Forelimb muscle (tissue), 1 donor: ENCODE measurements at regions not wholly inside any gene's neighbourhood (a gene's known extent, or its start where the extent isn't known, plus 50 kb on each side); places are given as distances from the start of the nearest gene placed in this dataset.

ENCODE experiments used
- DNase-seq: peaks from one replicate; pipeline ENCODE4 v3.0.0-alpha.2; 2013; ENCODE audit warnings: low read depth

DNA sequence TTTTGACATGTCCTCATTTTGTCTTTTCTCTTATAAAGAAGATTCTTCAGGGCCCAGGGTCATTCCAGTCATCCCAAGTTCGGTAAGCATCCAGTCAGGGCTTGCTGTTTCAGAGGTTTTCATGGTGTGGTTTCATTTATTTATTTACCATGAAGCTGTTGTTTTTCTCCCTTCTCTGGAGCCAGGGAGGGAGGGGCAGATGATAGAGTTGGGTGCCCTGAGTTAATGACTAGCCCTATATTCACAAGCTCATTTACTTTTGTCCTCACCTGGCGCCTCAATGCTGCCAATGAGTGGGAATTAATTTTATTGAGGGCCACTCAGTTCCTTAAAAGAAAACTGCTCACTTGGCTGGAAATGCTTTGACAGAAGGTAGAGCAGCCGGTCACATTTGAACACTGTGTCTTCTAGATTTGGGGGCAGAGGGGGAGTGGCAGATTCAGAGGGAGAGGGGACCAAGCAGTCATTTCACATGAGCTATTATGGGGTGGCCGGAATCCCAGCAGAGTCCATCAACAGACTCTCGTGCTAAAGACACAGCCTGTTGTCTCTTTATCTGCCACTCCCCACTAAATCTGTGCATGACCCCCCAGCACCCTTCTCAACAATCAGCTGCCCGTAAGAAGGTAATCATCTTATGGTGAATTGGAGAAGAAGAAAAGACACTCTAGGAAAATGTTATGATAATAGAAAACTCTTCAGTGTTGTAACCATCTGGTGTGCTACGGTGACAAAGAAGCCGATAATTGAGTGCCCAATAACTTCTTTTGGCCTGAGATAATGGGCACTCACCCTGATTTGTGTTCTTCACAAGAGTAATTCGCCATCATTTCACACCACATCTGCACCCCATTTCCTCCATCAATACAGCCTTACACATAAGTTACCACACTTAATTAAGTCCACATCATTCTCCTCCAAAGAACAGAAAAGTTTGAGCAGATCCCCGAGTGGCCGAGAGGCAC lies 573.5 kb upstream of the JAG1 start:
- no peak for DNase-seq

GRCh38 chr20:11248011-11248409 lies 574.2 kb upstream of the JAG1 start:
- no peak for DNase-seq

- DNase-seq = no peak
Observed at GRCh38 chr20:11248687-11249638, 575.2 kb upstream of the JAG1 start.

- DNase-seq = no peak
Observed at GRCh38 chr20:11249683-11250082, 575.9 kb upstream of the JAG1 start.

- no peak for DNase-seq
Observed at GRCh38 chr20:11252447-11252846, 578.6 kb upstream of the JAG1 start.

GRCh38 chr20:11255455-11255854 lies 581.7 kb upstream of the JAG1 start:
- DNase-seq = no peak

DNA sequence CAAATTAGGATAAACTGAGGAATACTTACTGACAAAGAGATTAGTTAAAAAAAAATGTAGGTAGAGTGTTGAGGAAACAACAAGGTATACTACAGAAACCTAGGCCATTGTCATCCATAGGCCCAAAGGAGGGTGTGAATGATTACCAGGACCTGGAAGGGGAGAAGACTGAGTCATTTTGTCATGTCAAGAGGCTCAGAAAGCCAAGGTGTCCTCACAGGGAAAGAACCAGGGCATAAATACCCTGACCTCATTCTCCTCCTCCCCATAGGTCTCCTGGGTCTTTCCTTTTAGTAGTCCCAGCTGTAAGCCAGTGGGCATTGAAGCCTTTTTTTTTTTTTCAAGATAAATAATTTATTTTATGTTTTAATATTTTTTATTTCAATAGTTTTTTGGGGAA lies 582.1 kb upstream of the JAG1 start:
- DNase-seq = no peak

DNA sequence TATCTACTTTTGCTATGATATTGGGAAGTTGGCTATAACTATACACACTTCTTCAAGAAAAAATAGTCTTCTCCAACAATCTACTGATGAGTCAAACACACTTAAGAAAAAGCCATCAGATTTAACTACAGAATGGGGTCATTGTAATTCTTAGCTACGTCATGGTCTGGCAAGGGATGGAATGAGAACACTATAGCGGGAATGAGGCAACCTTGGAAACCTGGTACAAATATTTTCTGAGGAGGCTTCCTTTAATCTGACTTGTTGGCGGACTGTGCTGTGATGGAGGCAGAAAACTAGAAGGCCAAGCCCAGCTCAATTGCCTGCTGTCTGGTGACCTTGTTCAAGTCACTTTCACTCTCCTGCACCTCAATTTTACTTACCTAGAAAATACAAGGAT lies 586.8 kb upstream of the JAG1 start:
- DNase-seq = no peak

- no peak for DNase-seq
Observed at GRCh38 chr20:11261533-11262000, 587.8 kb upstream of the JAG1 start.

DNA sequence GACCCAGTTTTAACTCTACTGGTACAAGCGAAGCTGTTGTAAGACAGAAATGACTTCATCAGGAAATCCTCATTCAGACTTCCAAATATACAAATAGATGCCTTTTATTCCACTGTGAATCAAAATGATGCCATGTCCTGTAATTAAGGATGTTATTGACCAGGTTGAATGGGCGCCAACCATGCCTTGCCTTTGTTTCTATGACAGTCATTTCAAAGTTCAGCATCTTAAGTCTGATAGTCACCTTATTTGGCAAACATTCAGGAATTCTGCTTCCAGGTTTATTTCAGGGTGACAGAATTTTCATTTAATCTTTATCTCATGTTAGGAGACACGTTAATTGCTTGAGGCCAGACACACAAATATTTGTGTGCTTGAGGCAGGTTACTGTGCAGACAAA lies 592.8 kb upstream of the JAG1 start:
- no peak for DNase-seq

DNA sequence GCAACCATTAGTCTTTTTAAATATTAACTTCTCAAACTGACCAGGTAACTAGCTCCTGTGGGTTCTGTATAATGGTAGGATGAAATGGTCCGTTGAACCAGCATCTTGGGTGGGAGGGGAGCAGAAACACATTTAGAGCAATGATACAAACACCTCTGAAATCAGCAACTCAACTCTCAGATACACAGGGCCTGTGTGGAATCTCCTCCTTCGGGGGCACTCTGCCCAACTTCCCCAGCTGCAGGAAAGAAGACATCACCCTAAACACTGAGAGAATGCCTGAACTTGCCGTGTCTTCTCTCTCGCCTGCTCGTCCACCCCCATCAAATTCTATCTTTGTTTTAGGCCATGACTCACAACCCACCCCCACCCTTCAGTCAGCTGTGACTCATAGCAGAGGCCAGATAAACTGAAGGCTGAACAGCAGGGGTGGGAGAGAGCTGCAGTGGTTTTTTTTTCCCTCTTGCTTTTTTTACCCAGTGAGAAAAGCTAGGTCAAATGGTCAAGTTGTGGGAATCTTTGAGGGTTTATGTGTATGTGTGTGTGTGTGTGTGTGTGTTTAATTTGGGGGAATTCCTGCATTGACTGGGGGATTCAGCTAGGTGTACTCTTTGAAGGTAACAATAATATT lies 593.4 kb upstream of the JAG1 start:
- no peak for DNase-seq

- DNase-seq = no peak
Observed at GRCh38 chr20:11267762-11268335, 594.0 kb upstream of the JAG1 start.

DNA sequence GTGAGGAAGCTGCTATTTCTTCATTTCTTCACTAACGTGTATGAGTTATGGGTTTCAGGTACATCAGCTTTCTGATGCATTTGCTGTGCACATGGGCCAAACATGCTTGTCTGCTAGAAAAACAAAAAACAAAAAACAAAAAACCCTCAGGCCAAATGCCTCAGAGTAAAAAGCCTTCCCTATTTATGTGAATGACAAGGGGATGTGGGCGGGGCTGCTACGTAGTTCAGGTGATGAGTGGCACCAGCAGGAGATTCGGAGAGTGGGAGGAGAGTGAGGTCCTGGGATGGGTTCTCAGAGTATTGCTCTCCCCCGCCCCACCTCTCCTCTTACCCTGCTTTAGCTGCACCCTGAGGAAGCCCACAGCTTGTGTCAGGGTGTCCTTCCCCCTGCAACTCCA lies 596.8 kb upstream of the JAG1 start:
- DNase-seq = no peak

DNA sequence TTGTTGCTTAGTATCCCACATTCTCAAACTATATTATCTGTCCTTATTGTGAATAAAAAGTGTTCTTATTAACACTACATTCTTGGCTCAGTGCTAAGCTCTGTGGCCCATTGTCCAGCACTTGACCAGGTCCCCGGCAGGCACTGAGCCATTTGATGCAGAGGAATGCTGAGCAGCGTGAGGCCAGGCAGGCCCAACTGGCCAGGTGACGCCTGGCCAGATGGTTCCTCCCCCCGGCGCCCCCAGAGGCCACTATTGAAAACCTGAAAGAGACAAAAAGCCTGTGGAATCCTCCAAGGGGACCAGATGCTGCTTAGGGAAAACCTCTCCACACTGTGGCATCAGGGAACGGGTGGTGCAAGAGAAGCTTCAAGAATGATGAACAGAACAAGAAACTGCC lies 597.5 kb upstream of the JAG1 start:
- DNase-seq = no peak

DNA sequence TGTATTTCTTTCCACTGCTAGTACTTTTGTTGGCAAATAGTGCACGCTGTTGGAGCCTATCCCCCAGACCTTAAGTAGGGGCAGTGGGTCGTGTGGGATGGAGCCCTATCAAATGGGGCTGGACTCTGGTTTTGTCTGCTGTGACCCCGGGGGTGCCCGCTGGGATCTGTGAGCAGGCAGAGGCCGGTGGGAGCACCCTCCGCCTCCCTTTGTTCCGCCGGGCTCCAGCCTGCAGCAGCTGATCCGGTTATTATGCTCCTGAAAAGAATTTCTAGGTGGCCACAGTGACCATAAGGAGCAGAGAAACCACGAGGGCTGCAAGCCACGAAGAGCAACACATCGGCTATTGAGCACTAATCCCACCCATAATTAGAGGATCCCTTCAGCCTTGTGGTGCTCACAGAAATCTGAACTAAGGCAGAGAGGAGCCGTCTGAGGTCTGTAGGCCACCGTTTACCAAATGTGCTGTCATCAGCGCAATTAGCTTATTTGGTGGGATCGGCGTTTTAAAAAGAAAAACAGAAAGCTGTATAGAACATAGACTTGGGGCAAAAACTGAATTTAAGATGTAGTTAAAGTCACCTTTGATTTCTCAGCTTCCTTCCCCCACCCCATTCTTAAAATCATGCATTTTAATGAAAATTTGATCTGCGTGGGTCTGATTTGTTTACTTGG lies 598.3 kb upstream of the JAG1 start:
- DNase-seq = no peak

- DNase-seq = peak; percentile 57
Observed at GRCh38 chr20:11274141-11274594, 600.4 kb upstream of the JAG1 start.

DNA sequence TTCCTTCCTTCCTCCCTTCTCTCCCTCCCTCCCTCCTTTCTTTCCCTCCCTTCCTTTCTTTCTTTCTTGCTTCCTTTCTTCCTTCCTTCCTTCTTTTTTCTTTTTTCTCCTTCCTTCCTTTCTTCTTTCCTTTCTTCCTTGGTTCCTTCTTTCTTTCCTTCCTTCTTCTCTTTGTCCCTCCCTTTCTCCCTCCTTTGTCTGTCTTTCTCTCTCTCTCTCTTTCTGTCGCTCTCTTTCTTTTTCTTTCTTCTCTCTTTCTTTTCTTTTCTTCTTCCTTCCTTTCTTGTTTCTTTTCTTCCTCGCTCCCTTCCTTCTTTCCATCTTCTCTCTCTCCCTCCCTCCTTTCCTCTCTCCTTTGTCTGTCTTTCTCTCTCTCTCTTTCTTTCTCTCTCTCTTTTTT lies 601.9 kb upstream of the JAG1 start:
- no peak for DNase-seq

DNA sequence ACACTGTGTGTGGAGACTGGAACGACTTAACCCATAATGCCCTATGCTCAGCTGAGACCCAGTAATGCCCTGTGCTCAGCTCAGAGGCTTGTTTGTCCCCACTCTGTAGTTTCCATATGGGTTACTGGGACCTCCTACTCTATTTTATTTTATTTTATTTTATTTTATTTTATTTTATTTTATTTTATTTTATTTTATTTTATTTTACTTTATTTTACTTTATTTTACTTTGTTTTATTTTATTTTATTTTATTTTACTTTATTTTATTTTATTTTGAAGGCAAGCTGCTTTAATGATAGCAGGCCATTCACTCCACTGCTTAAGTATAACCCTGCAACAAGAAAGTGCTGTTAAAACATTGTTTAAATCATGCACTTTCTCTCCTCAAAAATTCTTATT lies 603.4 kb upstream of the JAG1 start:
- no peak for DNase-seq

DNA sequence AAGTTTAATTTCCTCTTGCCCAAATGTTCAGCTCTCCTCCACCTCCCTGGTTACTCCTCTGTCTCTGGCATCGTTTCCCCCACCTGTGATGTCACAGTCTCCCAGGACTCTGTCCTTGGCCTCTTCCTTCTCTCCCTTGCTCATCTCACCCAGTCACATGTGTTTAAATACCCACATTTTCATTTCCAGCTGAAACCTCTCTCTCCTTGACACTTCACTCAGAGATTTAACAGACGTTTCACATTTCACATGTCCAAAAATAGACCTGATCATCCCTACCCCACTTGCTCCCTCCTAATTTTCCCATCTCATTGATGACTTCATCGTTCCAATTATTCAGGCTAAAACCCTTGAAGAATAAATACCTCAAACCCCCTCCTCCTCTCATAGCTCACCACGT lies 604.1 kb upstream of the JAG1 start:
- DNase-seq = no peak

DNA sequence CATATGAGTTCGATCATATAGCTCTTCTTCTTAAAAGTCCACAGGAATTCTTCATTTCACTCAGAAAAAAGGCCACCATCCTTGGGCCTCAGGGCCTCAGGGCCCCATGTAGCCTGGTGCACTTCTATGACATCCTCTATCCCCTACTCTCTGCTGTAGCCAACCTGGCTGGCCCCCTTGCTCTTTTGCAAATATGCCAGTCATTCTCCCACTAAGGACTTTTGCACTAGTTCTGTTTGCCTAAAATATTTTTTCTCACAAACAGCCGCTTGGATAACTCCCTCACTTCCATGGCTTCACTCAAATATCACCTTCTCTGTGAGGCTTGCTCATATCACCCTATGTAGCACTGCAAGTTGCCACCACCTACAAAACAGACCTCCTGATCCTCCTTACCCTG lies 604.7 kb upstream of the JAG1 start:
- DNase-seq = no peak

DNA sequence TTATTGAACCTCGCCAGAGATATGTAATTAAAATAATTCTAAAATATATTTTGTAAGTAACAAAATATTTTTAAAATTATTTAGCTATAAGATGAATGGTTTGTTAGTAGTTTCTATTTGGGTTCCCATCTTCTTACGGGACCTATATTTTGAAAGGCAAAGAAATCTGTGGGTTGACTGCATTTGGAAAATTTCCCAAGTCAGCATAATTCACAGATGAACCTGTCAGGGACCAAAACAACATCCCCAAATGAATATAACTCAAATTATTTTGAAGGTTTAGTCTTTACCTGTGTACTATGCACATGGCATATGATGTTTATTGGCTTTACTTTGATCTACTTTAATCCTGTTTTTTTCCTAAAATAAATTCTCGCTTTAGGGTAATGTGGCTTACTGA lies 607.4 kb upstream of the JAG1 start:
- DNase-seq = no peak
